NCI-H510A treated with DMSO at 0.1 percent for 48 hours (cell line): ENCODE measurements at regions not wholly inside any gene's neighbourhood (a gene's known extent, or its start where the extent isn't known, plus 50 kb on each side); places are given as distances from the start of the nearest gene placed in this dataset.
"Not testable (repeated sequence)": the region's sequence is repeated elsewhere in the genome, so short reads cannot be mapped to it uniquely, and the experiment has no call there.

Source experiments
- DNase-seq: peaks from one replicate; lab custom pipeline; 2025; lab: John Stamatoyannopoulos, UW

DNA sequence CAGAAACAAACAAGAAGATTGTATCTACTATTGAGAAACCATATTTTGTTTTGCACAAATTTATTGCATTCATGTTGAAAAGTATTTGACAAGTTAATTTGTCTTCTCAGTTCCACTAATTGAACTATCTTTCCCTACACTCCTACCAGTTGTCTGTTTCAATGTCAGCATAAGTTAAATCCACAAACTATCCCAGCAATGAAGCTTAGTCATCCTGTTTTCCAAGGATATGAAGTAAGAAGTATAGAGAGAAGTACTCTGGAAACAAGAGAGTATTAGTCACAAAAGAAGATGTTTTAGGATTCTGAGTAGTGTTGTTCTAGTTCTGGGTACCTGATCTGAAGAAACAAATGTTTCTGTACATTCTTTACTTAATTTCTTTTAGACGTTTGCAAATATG lies 261.6 kb upstream of the ZNF804A start:
- no peak for DNase-seq

DNA sequence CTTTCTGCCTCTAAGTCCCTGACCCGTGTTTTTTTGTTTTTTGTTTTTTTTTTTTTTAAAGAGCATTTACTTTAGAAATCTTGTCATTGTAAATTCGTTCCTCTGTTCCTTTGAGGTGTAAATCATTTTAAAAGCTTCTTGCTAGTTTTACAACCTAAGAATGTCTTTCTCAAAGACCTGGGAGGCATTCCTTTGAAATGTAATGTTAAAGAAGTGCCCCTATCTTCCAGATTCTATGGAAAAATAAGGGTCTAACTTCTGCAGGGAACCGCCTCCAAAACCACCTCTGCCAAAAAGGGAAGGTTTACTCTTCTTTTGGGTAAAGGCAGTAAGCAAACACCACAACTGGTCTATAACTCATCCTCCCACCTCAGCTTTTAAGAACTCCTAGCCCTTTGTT lies 259.6 kb upstream of the ZNF804A start:
- DNase-seq = no peak

DNA sequence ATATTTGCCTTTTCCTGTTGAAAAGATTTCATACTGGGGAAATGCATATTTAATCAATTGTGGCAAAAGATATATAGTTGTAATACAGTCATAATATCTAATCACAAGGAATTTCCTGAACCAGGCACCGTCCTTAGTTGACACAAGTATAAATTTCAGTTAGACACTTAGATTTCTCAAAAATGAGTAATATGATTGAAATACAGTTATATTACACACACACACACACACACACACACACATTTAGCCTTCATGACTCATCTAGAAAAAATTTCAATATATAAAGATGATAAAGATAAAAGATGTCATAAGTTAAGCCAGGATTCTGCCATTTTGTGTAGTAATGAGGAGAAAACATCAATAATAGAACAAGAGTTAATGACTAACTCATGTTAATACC lies 258.4 kb upstream of the ZNF804A start:
- DNase-seq = no peak

- no peak for DNase-seq
Observed at GRCh38 chr2:184346338-184346862, 251.9 kb upstream of the ZNF804A start.

DNA sequence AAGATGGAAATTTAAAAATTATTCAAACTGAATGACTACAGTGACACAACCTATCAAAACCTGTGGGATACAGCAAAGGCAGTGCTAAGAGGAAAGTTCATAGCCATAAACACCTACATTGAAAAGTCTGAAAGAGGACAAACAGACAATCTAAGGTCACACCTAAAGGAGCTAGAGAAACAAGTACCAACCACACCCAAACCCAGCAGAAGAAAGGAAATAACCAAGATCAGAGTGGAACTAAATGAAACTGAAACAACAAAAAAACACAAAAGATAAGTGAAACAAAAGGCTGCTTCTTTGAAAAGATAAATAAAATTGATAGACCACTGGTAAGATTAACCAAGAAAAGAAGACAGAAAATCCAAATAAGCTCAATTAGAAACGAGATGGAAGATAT lies 247.2 kb upstream of the ZNF804A start:
- no peak for DNase-seq

DNA sequence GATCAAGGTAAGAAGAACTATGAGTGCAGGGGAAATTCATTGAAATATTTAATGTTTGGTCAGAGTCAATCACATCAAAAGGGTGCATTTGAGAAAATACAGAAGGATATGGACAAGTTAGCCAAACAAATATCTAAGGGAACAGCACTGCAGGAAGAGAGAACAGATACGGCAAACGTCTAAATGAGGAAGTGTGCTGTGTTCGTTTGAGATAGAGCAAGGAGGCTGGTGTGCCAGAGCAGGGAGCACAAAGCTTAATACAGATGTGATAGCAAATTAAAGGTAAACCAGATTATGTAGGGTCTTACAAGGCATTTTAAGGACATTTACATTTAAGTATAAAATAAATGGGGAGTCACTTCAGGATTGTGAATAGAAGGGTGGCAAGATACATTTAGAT lies 241.3 kb upstream of the ZNF804A start:
- no peak for DNase-seq

GRCh38 chr2:184359379-184359778 lies 238.9 kb upstream of the ZNF804A start:
- DNase-seq = no peak

GRCh38 chr2:184363213-184363612 lies 235.1 kb upstream of the ZNF804A start:
- DNase-seq = peak; percentile 7

GRCh38 chr2:184367211-184367610 lies 231.1 kb upstream of the ZNF804A start:
- DNase-seq = no peak

- DNase-seq = no peak
Observed at GRCh38 chr2:184369307-184369706, 229.0 kb upstream of the ZNF804A start.

GRCh38 chr2:184370954-184371353 lies 227.4 kb upstream of the ZNF804A start:
- DNase-seq = no peak

DNA sequence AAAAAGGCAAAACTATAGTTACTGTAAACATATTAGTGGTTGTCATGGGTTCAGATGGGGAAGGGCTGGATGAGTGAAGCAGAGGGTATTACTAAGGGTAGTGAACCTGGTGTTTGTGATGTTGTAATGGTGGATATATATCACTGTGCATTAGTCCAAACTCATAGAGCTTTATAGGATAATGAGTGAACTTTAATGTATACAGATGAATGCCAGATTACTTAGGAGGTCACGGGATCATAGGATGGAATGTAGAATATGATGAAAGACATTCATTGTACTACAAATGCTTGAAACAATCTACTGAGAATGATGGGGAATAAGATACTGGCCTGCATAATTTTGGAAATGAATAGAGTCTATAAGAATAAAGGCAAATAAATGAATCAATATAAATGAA lies 226.7 kb upstream of the ZNF804A start:
- no peak for DNase-seq

DNA sequence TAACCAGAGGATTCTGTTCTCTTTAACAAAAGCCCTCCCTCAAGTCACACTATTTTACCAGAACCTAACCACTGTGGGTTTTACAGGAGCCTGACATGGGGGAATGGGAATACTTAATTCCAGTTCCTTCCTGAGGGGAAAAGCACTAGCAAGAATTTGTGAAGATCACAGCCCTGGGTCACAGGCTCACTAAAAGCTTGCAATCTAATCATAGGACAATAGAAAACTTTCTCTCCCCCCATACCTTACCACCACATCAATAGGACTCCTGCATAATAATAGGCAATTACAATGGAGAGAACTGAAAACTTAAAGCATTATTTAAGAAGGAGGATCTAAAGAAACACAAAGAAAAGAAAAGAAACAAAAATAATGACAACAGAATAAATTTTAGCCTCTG lies 225.8 kb upstream of the ZNF804A start:
- DNase-seq = no peak

GRCh38 chr2:184394642-184395041 lies 203.7 kb upstream of the ZNF804A start:
- DNase-seq = no peak

DNA sequence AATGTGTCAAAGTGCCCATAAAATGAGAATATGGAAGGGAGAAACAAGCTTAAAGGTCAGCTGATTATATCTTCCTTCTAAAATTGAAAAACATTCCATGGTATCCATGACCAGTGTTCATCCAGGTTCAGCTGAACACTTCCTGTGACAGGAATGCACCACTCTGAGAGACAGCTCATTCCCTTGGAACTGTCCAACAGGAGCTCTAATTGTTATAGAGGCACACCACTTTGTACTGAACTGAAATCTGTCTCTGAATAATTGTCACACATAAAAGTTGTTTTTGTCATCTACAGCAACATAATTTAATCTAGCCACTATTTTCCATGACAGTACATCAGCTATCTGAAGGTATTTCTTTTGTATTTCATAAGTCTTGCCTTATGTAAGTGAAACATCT lies 195.9 kb upstream of the ZNF804A start:
- DNase-seq = no peak

GRCh38 chr2:184407041-184407630 lies 191.2 kb upstream of the ZNF804A start:
- DNase-seq = not testable (repeated sequence)

DNA sequence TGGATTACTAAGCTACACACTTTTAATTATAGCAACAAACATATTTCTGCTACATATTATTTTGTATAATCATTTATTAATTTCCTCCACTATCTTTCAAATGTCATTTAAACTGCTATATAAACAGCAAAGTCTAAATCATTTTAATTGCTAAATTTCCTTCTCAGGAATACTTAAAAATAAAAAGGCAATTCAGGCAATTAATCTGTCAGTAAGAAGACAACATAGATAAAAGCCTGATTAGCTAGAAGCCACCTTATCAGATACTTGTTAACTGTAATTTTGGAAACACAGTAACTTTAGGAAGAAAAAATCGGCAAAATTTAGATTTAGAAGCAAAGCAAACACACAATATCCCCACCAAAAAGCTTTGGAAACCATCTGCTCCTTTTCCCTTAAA lies 188.2 kb upstream of the ZNF804A start:
- DNase-seq = no peak

GRCh38 chr2:184413221-184413620 lies 185.1 kb upstream of the ZNF804A start:
- no peak for DNase-seq

GRCh38 chr2:184413671-184414229 lies 184.6 kb upstream of the ZNF804A start:
- DNase-seq = no peak

GRCh38 chr2:184416146-184416913 lies 182.0 kb upstream of the ZNF804A start:
- no peak for DNase-seq

- no peak for DNase-seq
Observed at GRCh38 chr2:184419744-184420143, 178.6 kb upstream of the ZNF804A start.

GRCh38 chr2:184421456-184421855 lies 176.9 kb upstream of the ZNF804A start:
- DNase-seq = not testable (repeated sequence)

DNA sequence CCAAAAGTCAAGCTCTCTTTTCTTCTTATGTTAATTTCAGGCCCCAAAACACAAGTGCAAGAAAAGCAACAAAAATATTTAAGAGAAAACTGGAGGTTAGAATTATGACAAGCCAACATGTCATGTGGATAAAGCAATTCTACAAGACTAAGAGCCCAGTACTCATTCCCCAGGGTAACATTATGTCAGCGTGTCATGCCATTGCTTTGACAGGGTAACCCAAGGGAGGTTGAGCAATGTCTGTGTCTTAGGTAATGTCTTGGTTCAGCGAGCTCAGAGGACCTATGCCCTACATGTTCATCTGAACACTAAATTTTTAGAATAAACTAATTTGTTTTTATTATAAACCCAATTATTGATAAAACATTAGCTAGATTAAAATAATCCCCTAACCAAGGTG lies 173.2 kb upstream of the ZNF804A start:
- no peak for DNase-seq
